ENCODE measurements at regions not wholly inside any gene's neighbourhood (a gene's known extent, or its start where the extent isn't known, plus 50 kb on each side); places are given as distances from the start of the nearest gene placed in this dataset.

GRCh38 chr2:226154610-226155009 is 645.0 kb downstream of the IRS1 start:
- no peak for DNase-seq

DNA sequence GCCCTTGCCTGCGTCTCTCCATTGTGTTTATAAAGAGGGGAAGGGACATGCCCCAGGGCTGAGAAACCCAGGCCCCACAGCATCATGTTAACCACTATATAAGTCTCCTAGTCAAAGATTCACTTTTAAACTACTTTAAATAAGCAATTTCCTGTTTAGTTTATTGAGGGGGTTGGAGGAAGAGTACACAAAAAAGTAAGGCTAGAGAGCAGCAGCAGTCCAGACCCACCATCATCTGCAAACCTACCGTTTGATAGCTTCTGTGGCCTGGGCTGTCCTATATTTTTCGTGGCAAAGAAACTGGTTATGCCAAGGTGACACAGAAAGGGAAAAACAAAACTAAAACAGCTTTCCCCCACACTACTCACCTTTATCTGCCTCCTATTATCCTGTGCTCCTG is 646.1 kb downstream of the IRS1 start:
- no peak for DNase-seq

GRCh38 chr2:226151157-226151556 is 648.5 kb downstream of the IRS1 start:
- no peak for DNase-seq

GRCh38 chr2:226143091-226143490 is 656.5 kb downstream of the IRS1 start:
- DNase-seq = no peak

DNA sequence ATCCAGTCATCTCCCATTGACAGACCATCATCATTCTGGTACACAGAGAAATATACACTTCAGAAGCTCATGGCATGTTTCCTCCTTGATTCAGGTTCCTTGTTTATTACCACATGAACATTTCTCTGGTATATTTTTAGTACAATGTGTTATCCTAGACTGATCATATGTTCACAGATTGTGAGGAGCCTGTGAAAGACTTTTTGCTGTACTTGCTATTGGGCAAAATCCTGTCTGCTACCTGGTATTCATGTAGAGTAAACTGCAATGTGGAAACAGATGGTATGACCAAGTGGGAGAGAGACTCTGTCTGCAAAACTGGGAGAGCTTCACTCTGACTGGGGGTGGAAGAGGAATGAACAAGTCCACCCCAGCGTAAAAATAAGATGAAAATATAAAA is 657.2 kb downstream of the IRS1 start:
- no peak for DNase-seq

DNA sequence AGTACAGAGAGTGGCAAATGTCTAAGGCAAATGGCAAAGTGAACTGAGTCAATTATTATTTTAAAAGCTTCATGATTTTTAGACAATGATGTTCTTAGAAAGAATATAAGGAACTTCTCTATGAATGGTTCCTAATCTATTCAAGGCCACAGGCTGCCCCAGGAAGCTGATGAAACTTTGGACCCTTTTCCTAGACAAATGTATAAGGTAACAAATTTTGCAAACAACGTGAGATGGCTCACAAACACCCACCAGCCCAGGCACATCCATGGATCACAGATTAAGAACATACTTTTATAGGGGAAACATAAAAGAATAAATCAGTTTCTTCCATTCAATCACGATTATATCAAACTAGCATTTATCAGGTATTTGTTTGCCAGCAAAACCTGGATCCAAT is 659.0 kb downstream of the IRS1 start:
- DNase-seq = no peak

GRCh38 chr2:226139759-226140158 is 659.9 kb downstream of the IRS1 start:
- DNase-seq = no peak

- no peak for DNase-seq
Measured at GRCh38 chr2:226137201-226137811, 662.3 kb downstream of the IRS1 start.

GRCh38 chr2:226136739-226137138 is 662.9 kb downstream of the IRS1 start:
- no peak for DNase-seq

- DNase-seq = no peak
Measured at GRCh38 chr2:226135861-226136548, 663.6 kb downstream of the IRS1 start.

- no peak for DNase-seq
Measured at GRCh38 chr2:226132323-226133215, 667.1 kb downstream of the IRS1 start.

GRCh38 chr2:226131299-226131784 is 668.3 kb downstream of the IRS1 start:
- no peak for DNase-seq

GRCh38 chr2:226130192-226130591 is 669.4 kb downstream of the IRS1 start:
- no peak for DNase-seq

GRCh38 chr2:226127682-226128081 is 671.9 kb downstream of the IRS1 start:
- no peak for DNase-seq

- DNase-seq = no peak
Measured at GRCh38 chr2:226126104-226126503, 673.5 kb downstream of the IRS1 start.

DNA sequence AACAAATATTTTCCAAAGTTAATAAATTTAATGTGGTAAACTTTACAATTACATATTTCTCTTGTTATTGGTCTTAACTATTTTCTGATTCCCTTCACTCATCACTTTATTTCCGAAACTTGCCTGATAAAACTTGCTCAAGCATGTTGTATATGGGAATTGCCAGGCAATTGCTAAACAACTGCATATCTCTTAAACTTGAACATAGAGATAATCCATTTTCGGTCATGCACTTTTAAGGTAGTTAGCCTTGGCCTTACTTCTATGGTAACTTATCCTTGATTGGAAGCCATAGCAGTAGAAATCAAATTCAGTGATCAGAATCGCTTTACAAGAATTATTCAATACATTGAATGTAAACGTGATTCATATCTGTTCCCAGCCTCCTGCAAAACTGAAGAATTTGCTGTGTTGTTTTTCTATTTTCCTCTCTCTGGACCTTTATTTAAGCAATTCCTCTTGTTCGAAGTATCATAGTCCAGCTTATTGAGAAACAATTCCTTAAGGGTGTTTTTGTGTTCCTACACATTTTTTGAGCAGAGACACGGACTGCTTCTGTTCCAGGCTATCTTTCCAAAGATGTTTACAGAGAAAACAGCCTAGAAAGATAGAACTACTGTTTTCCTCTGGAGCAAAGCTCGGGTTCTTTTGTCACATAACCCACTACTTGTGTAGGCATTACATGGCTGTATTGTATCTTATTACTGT is 674.3 kb downstream of the IRS1 start:
- no peak for DNase-seq

GRCh38 chr2:226124548-226125011 is 675.0 kb downstream of the IRS1 start:
- DNase-seq = no peak

- DNase-seq = no peak
Measured at GRCh38 chr2:226123300-226123699, 676.3 kb downstream of the IRS1 start.

DNA sequence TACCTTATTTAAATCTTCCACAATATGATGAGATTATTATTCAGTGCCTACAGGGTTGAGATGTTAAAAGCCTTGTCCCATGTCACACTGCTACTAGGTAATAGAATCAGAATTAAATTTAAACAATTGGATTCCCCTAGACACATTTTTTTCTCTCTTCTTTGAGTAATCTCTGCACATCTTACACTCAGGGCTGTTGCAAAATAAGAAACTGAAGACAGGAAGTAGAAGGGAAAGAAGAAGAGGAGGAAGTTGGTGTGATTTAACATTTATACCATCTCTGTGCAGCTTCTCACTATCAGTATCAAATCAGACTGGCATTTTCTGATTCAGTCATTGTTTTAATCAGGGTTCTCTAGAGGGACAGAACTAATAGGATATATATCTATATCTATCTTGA is 677.6 kb downstream of the IRS1 start:
- no peak for DNase-seq

- no peak for DNase-seq
Measured at GRCh38 chr2:226121046-226121738, 678.4 kb downstream of the IRS1 start.

- no peak for DNase-seq
Measured at GRCh38 chr2:226118471-226119429, 680.9 kb downstream of the IRS1 start.

Measured in NCI-H1105 (cell line).